Suprapubic skin (tissue), 4 donors: ENCODE measurements at regions not wholly inside any gene's neighbourhood (a gene's known extent, or its start where the extent isn't known, plus 50 kb on each side); places are given as distances from the start of the nearest gene placed in this dataset.

Experiments used
- CTCF ChIP-seq, 2 donors: fragments of 200-600 bp in 1 of 2; fragments of 450-650 bp in 1 of 2; sonication (generic) in 1 of 2; IDR thresholded peaks; one replicate each; pipeline ENCODE4 v1.5.1; 2016 to 2019; ENCODE audit warnings: antibody characterized with exemption in 2 of 2, mild to moderate bottlenecking in 1 of 2, moderate library complexity in 1 of 2
- POLR2A ChIP-seq, 2 donors: fragments of 450-650 bp; IDR thresholded peaks; one replicate each; pipeline ENCODE4 v1.6.1; 2017; ENCODE audit warnings: antibody characterized with exemption in 2 of 2, mild to moderate bottlenecking in 2 of 2, moderate library complexity in 2 of 2
- POLR2AphosphoS5 ChIP-seq, 3 donors: sonication (generic); formaldehyde crosslinking; IDR thresholded peaks; one replicate each; pipeline ENCODE4 v1.6.1; 2017; ENCODE audit warnings: antibody characterized with exemption in 3 of 3

GRCh38 chrX:149275836-149276235, 229.3 kb downstream of the IDS start:
- no peak for TF ChIP-seq POLR2AphosphoS5 (IDR thresholded peaks at IDR 0.05)
- TF ChIP-seq CTCF (IDR thresholded peaks at IDR 0.05) = no peak
- TF ChIP-seq POLR2A (IDR thresholded peaks at IDR 0.05) = no peak
